GM21737 (cell line): ENCODE measurements at regions not wholly inside any gene's neighbourhood (a gene's known extent, or its start where the extent isn't known, plus 50 kb on each side); places are given as distances from the start of the nearest gene placed in this dataset.
"Not testable (repeated sequence)": the region's sequence is repeated elsewhere in the genome, so short reads cannot be mapped to it uniquely, and the experiment has no call there.

ENCODE experiments used
- ATAC-seq: cut with Tn5 transposase; IDR thresholded peaks from one replicate; pipeline ENCODE4 v1.9.1; 2021; ENCODE audit warnings: mild to moderate bottlenecking, moderate library complexity; ENCODE audit not compliant: unreplicated experiment

GRCh38 chr1:241447031-241447644, 72.4 kb downstream of the FH start:
- ATAC-seq: no peak

DNA sequence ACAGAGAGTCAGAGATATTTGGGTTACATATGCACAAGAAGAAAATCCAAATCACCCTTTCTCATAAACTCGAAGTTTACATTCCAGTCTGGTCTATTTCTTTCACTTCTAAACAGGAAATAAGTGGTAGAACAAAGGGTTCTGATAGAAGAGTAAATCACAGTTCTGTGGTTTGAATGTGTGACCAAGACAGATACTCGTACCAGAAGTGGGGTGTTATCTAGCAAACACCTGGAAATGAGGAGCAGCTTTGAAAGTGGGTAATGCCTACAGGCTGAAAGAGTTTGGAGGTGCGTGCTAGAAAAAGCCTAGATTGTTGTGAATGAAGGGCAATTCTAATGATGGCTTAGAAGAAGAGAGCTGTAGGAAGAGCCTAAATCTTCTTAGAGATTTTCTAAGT, 74.7 kb downstream of the FH start:
- ATAC-seq: no peak

DNA sequence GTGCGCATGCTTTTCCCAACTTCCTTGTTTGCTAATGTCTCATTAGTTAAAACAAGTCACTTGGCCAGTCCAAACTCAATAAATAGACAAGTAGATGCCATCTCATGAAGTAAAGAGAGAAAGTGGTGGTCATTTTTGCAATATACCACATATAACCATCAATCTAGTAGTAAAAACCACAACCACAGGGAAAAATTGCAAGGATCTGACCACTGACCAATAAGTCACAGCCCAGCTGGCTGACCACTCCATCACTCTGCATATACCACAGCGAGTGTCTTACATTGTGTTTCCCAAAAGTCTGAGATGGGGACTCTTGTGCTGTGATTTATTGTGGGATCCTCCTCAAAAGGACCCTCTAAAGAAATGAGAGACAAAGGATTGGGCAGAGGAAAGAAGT, 76.0 kb downstream of the FH start:
- ATAC-seq: no peak

DNA sequence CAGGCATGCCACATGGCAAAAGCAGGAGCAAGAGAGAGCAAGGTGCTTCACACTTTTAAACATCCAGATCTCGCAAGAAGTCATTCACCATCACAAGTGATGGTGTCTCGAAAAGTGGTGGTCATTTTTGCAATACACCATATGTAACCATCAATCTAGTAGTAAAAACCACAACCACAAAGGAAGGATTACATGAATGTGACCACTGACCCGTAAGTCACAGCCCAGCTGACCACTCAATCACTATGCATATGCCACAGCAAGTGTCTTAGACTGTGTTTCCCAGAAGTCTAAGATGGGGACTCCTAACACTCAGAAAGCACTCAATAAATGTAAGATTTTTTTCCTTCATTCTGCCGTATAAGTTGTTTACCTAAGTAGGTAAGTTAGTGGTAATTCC, 76.9 kb downstream of the FH start:
- ATAC-seq: no peak

DNA sequence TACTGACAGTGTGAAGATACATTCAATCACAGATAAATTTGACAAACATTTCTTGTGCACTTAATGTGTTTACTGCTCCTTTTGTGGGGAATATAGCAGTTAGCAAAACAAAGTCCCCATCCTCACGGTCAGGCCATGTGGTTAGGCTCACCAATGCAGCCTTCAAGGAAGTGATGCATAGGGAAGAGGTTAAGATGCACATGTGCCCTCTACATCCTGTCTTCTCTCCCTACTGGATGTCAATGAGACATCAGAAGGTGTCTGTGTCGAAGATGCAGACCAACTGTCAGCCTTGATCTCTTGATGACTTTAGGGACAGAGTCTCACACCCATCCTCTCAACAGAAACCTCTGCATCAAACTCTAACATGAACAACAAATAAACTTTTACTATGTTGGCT, 78.7 kb downstream of the FH start:
- no peak for ATAC-seq

GRCh38 chr1:241438686-241439085, 80.9 kb downstream of the FH start:
- ATAC-seq: not testable (repeated sequence)

- no peak for ATAC-seq
Measured at GRCh38 chr1:241432241-241432640, 75.2 kb upstream of the RGS7 start.

- ATAC-seq: not testable (repeated sequence)
Measured at GRCh38 chr1:241425091-241425490, 68.1 kb upstream of the RGS7 start.

GRCh38 chr1:241424480-241424971, 67.5 kb upstream of the RGS7 start:
- ATAC-seq: no peak

DNA sequence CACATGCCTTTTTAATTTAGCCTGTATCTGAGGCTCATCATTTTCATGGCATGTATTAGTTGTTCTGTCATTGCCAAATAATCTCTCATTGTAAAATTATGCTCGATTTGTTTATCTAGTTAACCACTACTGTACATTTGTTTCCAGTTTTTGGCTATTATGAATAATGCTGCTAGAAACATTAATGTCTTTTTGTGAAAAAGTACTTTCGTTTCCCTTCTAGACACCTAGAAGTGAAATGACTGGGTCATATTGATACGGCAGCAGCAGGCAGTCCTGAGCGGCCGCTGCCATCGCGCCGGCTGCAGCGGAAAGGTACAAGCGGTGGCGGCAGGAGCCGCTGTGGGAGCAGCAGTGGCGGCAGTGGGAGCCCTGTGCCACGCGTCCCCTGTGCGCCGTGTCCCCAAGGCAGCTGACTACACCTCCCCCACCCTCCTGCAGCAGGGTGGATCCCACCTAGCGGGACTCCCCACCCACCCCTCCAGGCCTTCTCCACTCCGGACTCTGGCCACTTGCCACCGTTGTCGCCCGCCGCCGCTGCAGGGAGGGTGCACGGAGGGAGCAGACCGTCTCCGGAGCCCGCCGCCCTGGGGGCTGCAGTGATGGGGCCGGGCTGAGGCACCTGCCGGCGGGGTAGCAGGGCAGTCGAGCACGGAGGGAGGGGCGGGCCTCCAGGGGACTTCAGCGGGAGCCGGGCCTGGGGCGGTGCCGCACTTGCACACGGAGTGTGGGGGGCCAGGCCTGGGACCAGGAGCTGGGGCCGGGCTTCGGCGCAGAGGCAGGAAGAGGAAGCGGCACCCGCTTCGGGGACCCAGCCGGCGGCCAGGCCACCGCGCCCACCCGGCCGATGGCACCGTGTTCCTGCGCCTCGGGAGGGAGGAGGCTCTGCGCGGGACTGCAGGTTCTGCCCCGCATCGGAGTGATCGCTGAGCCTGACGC, 66.8 kb upstream of the RGS7 start:
- ATAC-seq: peak; percentile 85

GRCh38 chr1:241422470-241422869, 65.5 kb upstream of the RGS7 start:
- ATAC-seq: no peak

- no peak for ATAC-seq
Measured at GRCh38 chr1:241419986-241420385, 63.0 kb upstream of the RGS7 start.

GRCh38 chr1:241417258-241417657, 60.3 kb upstream of the RGS7 start:
- no peak for ATAC-seq

DNA sequence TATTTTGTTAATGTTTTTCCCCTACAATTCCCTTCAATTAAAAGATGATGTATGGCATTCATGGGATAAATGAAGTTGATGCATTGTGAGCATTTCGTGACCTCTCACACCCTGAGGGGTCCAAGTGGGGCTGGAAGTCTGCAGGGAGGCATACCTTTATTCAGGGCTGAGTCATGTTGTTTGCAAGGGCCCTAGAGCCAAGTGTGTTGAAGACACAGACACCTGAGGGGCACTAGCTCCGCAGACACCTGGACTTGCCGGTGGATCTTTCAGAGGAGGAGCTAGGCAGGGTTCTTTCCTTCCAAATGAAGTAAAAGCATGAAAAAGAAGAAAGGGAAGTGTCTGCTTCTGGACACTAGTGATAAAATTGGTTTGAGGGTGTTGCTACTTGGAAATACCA, 57.0 kb upstream of the RGS7 start:
- ATAC-seq: no peak

DNA sequence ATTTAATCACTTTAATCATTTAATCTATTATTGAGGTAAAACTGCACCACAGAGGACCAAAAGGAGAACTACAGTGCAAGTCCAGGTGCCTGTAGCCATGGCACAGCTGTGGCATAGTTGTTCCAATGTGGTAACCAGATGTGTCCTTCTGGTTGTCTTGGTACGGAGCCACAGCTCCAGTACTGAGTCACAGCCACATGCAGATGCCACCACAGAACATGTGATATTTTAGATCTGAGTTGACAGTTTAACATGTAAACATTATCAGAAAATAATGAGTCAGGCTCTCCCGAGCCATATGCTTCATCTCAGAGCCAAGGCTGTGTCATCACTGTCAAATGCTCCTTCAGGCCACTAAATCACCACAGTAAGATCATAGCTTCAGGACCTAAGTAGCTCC, 56.4 kb upstream of the RGS7 start:
- no peak for ATAC-seq

- ATAC-seq: no peak
Measured at GRCh38 chr1:241412646-241413045, 55.6 kb upstream of the RGS7 start.

DNA sequence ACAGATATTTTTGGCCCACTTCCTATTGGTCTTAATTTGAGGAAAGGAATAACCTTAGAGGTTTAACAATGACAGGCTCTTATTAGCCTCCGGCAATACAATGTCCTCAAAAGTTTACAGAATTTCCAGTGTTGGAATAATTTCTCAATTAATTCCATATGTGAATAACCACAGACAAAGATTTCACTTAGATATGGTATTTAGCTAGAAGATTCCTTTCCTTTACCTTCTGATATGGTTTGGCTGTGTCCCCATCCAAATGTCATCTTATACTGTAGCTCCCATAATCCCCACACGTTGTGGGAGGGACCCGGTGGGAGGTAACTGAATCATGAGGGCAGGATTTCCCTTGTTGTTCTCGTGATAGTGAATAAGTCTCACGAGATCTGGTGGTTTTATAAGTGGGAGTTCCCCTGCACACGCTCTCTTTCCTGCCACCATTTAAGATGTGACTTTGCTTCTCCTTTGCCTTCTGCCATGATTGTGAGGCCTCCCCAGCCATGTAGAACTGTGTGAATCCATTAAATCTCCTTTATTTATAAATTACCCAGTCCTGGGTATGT, 54.9 kb upstream of the RGS7 start:
- no peak for ATAC-seq

GRCh38 chr1:241411056-241411775, 54.2 kb upstream of the RGS7 start:
- ATAC-seq: no peak

GRCh38 chr1:241408170-241408569, 51.2 kb upstream of the RGS7 start:
- ATAC-seq: no peak
